ENCODE measurements at regions not wholly inside any gene's neighbourhood (a gene's known extent, or its start where the extent isn't known, plus 50 kb on each side); places are given as distances from the start of the nearest gene placed in this dataset.

DNA sequence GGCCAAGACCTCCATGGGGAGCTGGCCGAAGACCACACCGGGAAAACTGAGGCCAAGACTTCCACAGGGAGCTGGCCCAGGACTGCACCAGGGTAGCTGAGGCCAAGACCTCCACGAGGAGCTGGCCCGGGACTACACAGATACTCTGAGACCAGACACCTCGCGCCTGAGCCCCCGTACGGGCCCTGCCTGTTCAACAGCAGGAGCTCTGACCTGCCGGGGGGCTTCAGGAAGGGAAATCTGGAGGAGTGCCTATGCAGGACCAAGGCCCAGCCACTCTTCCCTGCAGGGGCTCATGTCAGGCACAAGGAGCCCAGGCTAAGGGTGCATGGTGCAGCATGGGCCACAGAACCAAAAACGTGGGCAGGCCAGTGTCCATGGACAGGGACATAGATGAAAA is 151.6 kb downstream of the TMEM18 start:
- TF ChIP-seq POLR2AphosphoS5 (IDR thresholded peaks at IDR 0.05; ENCODE audit: low read depth, low read length) (no peak), SIN3A (IDR thresholded peaks at IDR 0.05; ENCODE audit: borderline replicate concordance, insufficient read depth, low read length) (no peak), FOXP2 (optimal IDR thresholded peaks at IDR 0.05; ENCODE audit: borderline replicate concordance, extremely low read depth, extremely low read length, insufficient read depth) (no peak), TAF1 (IDR thresholded peaks at IDR 0.05; ENCODE audit: borderline replicate concordance, insufficient read depth, low read length) (no peak)
- TF ChIP-seq, protein P1, sequence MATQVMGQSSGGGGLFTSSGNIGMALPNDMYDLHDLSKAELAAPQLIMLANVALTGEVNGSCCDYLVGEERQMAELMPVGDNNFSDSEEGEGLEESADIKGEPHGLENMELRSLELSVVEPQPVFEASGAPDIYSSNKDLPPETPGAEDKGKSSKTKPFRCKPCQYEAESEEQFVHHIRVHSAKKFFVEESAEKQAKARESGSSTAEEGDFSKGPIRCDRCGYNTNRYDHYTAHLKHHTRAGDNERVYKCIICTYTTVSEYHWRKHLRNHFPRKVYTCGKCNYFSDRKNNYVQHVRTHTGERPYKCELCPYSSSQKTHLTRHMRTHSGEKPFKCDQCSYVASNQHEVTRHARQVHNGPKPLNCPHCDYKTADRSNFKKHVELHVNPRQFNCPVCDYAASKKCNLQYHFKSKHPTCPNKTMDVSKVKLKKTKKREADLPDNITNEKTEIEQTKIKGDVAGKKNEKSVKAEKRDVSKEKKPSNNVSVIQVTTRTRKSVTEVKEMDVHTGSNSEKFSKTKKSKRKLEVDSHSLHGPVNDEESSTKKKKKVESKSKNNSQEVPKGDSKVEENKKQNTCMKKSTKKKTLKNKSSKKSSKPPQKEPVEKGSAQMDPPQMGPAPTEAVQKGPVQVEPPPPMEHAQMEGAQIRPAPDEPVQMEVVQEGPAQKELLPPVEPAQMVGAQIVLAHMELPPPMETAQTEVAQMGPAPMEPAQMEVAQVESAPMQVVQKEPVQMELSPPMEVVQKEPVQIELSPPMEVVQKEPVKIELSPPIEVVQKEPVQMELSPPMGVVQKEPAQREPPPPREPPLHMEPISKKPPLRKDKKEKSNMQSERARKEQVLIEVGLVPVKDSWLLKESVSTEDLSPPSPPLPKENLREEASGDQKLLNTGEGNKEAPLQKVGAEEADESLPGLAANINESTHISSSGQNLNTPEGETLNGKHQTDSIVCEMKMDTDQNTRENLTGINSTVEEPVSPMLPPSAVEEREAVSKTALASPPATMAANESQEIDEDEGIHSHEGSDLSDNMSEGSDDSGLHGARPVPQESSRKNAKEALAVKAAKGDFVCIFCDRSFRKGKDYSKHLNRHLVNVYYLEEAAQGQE (IDR thresholded peaks at IDR 0.05; ENCODE audit: insufficient read depth in 1 of 2, low read depth in 2 of 2, low read length in 2 of 2): no peak

DNA sequence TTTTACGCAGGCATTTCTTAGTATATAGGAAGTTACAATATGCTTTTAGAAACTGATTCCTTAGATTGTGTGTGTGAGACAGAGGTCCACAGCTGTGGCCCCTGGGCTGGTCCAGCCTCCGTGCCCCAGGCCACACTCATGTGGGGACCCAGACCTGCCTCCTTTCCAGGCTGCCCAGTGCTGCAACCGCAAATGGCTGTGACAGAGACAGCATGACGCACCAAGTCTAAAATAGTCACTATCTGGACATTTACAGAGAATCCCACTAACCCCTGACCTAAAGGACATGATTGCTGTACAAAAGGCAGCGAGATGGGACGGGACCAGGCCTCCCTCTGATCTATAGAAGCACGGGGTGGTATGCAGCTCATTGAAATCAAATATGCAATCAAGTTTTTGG is 152.2 kb downstream of the TMEM18 start:
- TF ChIP-seq POLR2AphosphoS5 (IDR thresholded peaks at IDR 0.05; ENCODE audit: low read depth, low read length) (no peak), SIN3A (IDR thresholded peaks at IDR 0.05; ENCODE audit: borderline replicate concordance, insufficient read depth, low read length) (no peak)

DNA sequence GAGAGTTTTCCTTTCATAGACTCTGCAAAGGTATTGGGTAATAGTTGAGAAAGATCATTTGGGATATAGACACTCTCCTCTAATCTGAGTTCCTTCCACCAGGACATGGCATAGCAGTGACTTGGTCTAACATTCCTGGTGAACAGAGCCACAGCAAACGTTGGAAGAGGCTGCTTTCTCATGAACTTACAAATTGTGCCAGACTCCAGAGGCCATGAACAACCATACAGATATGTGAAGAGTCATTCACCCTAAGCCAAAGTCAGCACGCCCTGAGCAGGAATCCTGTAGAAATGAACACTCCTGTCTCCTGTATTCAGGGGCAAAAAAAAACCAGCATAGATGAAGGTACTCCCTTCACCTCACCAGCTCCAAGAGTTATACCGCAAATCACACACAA is 152.8 kb downstream of the TMEM18 start:
- no peak for TF ChIP-seq TAF1 (IDR thresholded peaks at IDR 0.05; ENCODE audit: borderline replicate concordance, insufficient read depth, low read length)
- TF ChIP-seq, protein P1 (IDR thresholded peaks at IDR 0.05; ENCODE audit: insufficient read depth in 1 of 2, low read depth in 2 of 2, low read length in 2 of 2): no peak
- no peak for TF ChIP-seq SIN3A (IDR thresholded peaks at IDR 0.05; ENCODE audit: borderline replicate concordance, insufficient read depth, low read length)
- TF ChIP-seq FOXP2 (optimal IDR thresholded peaks at IDR 0.05; ENCODE audit: borderline replicate concordance, extremely low read depth, extremely low read length, insufficient read depth): no peak
- TF ChIP-seq POLR2AphosphoS5 (IDR thresholded peaks at IDR 0.05; ENCODE audit: low read depth, low read length): no peak

DNA sequence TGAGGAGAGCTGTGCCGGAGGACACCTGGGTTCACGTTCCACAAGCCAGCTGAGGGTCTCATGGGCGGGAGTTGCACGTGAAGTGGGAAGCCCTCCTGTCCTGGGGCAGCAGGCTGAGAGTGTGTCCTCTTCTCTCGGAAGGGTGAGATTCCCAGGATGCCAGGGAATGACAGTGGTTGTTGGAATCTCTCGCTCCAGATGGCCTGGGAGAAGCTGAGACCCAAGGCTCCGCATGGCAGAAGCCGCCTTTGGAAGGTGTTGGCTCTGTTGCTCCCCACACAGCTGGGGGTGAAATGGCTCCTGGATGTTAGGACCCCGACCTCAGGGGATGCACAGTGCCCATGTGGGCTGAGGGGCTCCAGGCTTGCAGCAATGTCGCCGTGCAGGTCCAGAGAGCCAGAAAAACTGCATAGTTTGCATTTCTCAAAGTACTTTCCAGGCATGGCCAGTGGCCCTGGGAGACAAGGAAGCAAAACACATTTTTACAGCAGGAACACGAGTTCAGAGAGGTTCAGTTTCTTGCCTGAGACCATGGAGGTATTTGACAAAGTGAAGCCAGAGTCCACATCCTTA is 153.4 kb downstream of the TMEM18 start:
- no peak for TF ChIP-seq FOXP2 (optimal IDR thresholded peaks at IDR 0.05; ENCODE audit: borderline replicate concordance, extremely low read depth, extremely low read length, insufficient read depth)
- no peak for TF ChIP-seq POLR2AphosphoS5 (IDR thresholded peaks at IDR 0.05; ENCODE audit: low read depth, low read length)
- TF ChIP-seq, protein P1 (IDR thresholded peaks at IDR 0.05; ENCODE audit: insufficient read depth in 1 of 2, low read depth in 2 of 2, low read length in 2 of 2): no peak
- TF ChIP-seq TAF1 (IDR thresholded peaks at IDR 0.05; ENCODE audit: borderline replicate concordance, insufficient read depth, low read length): no peak
- no peak for TF ChIP-seq SIN3A (IDR thresholded peaks at IDR 0.05; ENCODE audit: borderline replicate concordance, insufficient read depth, low read length)

DNA sequence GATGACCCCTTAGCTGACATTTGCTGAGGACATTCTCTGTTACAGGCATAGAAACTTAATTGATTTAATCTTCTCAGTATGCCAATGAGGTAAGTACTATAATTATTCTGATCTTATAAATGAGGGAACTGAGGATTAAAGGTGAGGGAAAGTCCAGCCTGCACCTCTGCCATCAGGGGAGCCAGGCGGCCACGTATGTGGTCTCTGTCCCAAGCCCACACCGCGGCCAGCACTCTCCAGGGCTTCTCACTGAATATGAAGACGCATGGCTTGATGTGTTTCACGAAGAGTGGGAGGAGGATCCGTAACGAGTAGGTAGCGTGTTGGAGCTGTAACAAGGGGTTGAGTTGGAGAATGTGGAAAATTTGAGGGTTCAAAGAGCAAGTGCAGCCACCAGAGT is 154.4 kb downstream of the TMEM18 start:
- TF ChIP-seq TAF1 (IDR thresholded peaks at IDR 0.05; ENCODE audit: borderline replicate concordance, insufficient read depth, low read length) (no peak), POLR2AphosphoS5 (IDR thresholded peaks at IDR 0.05; ENCODE audit: low read depth, low read length) (no peak), FOXP2 (optimal IDR thresholded peaks at IDR 0.05; ENCODE audit: borderline replicate concordance, extremely low read depth, extremely low read length, insufficient read depth) (no peak), SIN3A (IDR thresholded peaks at IDR 0.05; ENCODE audit: borderline replicate concordance, insufficient read depth, low read length) (no peak)
- TF ChIP-seq, protein P1 (IDR thresholded peaks at IDR 0.05; ENCODE audit: insufficient read depth in 1 of 2, low read depth in 2 of 2, low read length in 2 of 2): no peak

Measured in PFSK-1 (cell line).